Activated CD8-positive, alpha-beta T cell treated with anti-CD3 and anti-CD28 coated beads for 36 hours (primary cell): ENCODE measurements at regions not wholly inside any gene's neighbourhood (a gene's known extent, or its start where the extent isn't known, plus 50 kb on each side); places are given as distances from the start of the nearest gene placed in this dataset.

Source experiments
- ATAC-seq: fragments of 200-7000 bp; cut with Tn5 transposase; one replicate; pipeline ENCODE4 v1.10.0; 2021; ENCODE audit warnings: mild to moderate bottlenecking, moderate library complexity
- CTCF ChIA-PET: fragments of 350-600 bp; sonication (Branson Sonifier 250); formaldehyde crosslinking; loops from one replicate; lab custom pipeline; 2021; ENCODE audit warnings: antibody characterized with exemption; lab: Charles Lee
- POLR2A ChIA-PET: fragments of 350-600 bp; sonication (Branson Sonifier 250); formaldehyde crosslinking; loops from one replicate; lab custom pipeline; 2021; ENCODE audit warnings: antibody characterized with exemption; lab: Charles Lee
- DNase-seq: peaks from one replicate; pipeline ENCODE4 v3.0.0-alpha.2; 2020
- H3K27ac Mint-ChIP-seq: one replicate; pipeline ENCODE4 v1.8.0; 2021; ENCODE audit warnings: mild to moderate bottlenecking, mixed read lengths
- H3K27me3 Mint-ChIP-seq: one replicate; pipeline ENCODE4 v1.8.0; 2021; ENCODE audit warnings: mixed read lengths
- H3K36me3 Mint-ChIP-seq: one replicate; pipeline ENCODE4 v1.8.0; 2021; ENCODE audit warnings: low read depth, mixed read lengths
- H3K4me1 Mint-ChIP-seq: one replicate; pipeline ENCODE4 v1.8.0; 2021; ENCODE audit warnings: low read depth, mixed read lengths
- H3K4me3 Mint-ChIP-seq: one replicate; pipeline ENCODE4 v1.8.0; 2021; ENCODE audit warnings: mild to moderate bottlenecking, moderate library complexity, mixed read lengths
- H3K9me3 Mint-ChIP-seq: one replicate; pipeline ENCODE4 v1.8.0; 2021; ENCODE audit warnings: mixed read lengths
- CTCF ChIP-seq: fragments of 200-600 bp; IDR thresholded peaks from one replicate; pipeline ENCODE4 v1.8.0; 2022; ENCODE audit warnings: antibody characterized with exemption, mild to moderate bottlenecking
- intact Hi-C: fragments of 100-400 bp; cut with micrococcal nuclease; formaldehyde crosslinking; loops from one replicate; pipeline ENCODE4 v1.10.0; 2022

GRCh38 chr1:168468822-168469221, 75.0 kb downstream of the XCL2 start:
- no peak for TF ChIP-seq CTCF
- Mint-ChIP-seq H3K4me3 (no peak overlapping the region), H3K27ac (peak overlapping the region; percentile 82), H3K27me3 (no peaks in the 10 kb centered on the region), H3K36me3 (peaks cover 1% of the 10 kb centered on the region), H3K4me1 (peaks cover 61% of the 10 kb centered on the region), H3K9me3 (peaks cover 13% of the 10 kb centered on the region)
- CTCF ChIA-PET: interaction anchor here (0.7 to 5.9 kb wide), 6 partner anchors 8 to 134 kb away, joined by 3 to 38 read pairs (median 4); no protein-coding TSS in a partner anchor
- POLR2A ChIA-PET: interaction anchor here (0.6 to 2.4 kb wide), 4 partner anchors 12 to 103 kb away, joined by 3 to 5 read pairs (median 3); no protein-coding TSS in a partner anchor
- no peak for ATAC-seq
- intact Hi-C loops: loop anchor here (5.0 kb wide), 1 partner anchor 43 kb away; no protein-coding TSS in a partner anchor
- DNase-seq: no peak

- ChIA-PET CTCF (interaction anchor here (0.7 to 5.9 kb wide), 7 partner anchors 9 to 152 kb away, joined by 3 to 38 read pairs (median 3); no protein-coding TSS in a partner anchor), POLR2A (interaction anchor here (0.6 to 2.4 kb wide), 4 partner anchors 35 to 103 kb away, joined by 3 to 5 read pairs (median 3); no protein-coding TSS in a partner anchor)
- intact Hi-C loops: loop anchor here (5.0 kb wide), 1 partner anchor 44 kb away; no protein-coding TSS in a partner anchor
Observed at GRCh38 chr1:168468042-168468809, 75.6 kb downstream of the XCL2 start.

GRCh38 chr1:168467452-168467851, 76.3 kb downstream of the XCL2 start:
- peak; percentile 39 for DNase-seq
- TF ChIP-seq CTCF: no peak
- Mint-ChIP-seq H3K36me3 (no peaks in the 10 kb centered on the region), H3K4me3 (no peak overlapping the region), H3K27me3 (no peaks in the 10 kb centered on the region), H3K27ac (peak overlapping the region; percentile 91), H3K9me3 (peaks cover 11% of the 10 kb centered on the region), H3K4me1 (peaks cover 58% of the 10 kb centered on the region)
- CTCF ChIA-PET: interaction anchor here (0.8 to 5.9 kb wide), 4 partner anchors 23 to 151 kb away, joined by 3 to 38 read pairs (median 8); no protein-coding TSS in a partner anchor
- ATAC-seq: peak; percentile 24
- POLR2A ChIA-PET: interaction anchor here (1.6 to 2.4 kb wide), 2 partner anchors 36 to 40 kb away, joined by 3 to 5 read pairs; no protein-coding TSS in a partner anchor
- intact Hi-C loops: loop anchor here (5.0 kb wide), 1 partner anchor 45 kb away; no protein-coding TSS in a partner anchor

More at GRCh38 chr1:168468042-168468809, 75.6 kb downstream of the XCL2 start:
- Mint-ChIP-seq H3K27me3 (no peaks in the 10 kb centered on the region), H3K4me1 (peaks cover 59% of the 10 kb centered on the region), H3K9me3 (peaks cover 11% of the 10 kb centered on the region), H3K4me3 (no peak overlapping the region), H3K27ac (peak overlapping the region; percentile 82), H3K36me3 (no peaks in the 10 kb centered on the region)
- ATAC-seq (no peak), DNase-seq (no peak)
- no peak for TF ChIP-seq CTCF

- ChIA-PET POLR2A (interaction anchor here (0.6 to 1.6 kb wide), 2 partner anchors 21 to 37 kb away, joined by 3 read pairs; no protein-coding TSS in a partner anchor), CTCF (interaction anchor here (0.9 to 5.9 kb wide), 6 partner anchors 10 to 123 kb away, joined by 3 to 38 read pairs (median 4); no protein-coding TSS in a partner anchor)
- peak overlapping the region; percentile 22 for H3K4me3 Mint-ChIP-seq
- intact Hi-C loops: loop anchor here (5.0 kb wide), 1 partner anchor 46 kb away; no protein-coding TSS in a partner anchor
- no peaks in the 10 kb centered on the region for H3K27me3 Mint-ChIP-seq
- no peaks in the 10 kb centered on the region for H3K36me3 Mint-ChIP-seq
- ATAC-seq (no peak), DNase-seq (no peak)
- peak overlapping the region; percentile 91 for H3K27ac Mint-ChIP-seq
- H3K9me3 Mint-ChIP-seq: peaks cover 16% of the 10 kb centered on the region
- peaks cover 58% of the 10 kb centered on the region for H3K4me1 Mint-ChIP-seq
- TF ChIP-seq CTCF: no peak
Observed at GRCh38 chr1:168466714-168467131, 77.1 kb downstream of the XCL2 start.
